HCT116 (cell line): ENCODE measurements at regions not wholly inside any gene's neighbourhood (a gene's known extent, or its start where the extent isn't known, plus 50 kb on each side); places are given as distances from the start of the nearest gene placed in this dataset.

ENCODE experiments used
- ATAC-seq: fragments of 200-7000 bp; cut with Tn5 transposase; 2 replicates; pipeline ENCODE4 v1.9.1; 2020; ENCODE audit warnings: mild to moderate bottlenecking, moderate library complexity
- BruUV-seq: library from RNA; stranded (reverse); fragments of 400-500 nt; replicated peaks from 2 replicates; lab custom pipeline; 2021; lab: Mats Ljungman, UMichigan
- CTCF ChIA-PET: fragments of 300-600 bp; sonication (Branson Sonifier 250); formaldehyde crosslinking; loops from one replicate; lab custom pipeline; 2021; ENCODE audit warnings: antibody characterized with exemption; lab: Charles Lee
- POLR2A ChIA-PET: fragments of 300-600, 350-600 bp; sonication (Branson Sonifier 250); formaldehyde crosslinking; loops from one replicate; lab custom pipeline; 2021; ENCODE audit warnings: antibody characterized with exemption; lab: Charles Lee
- RAD21 ChIA-PET, 2 experiments: fragments of 300-600 bp; sonication (Branson Sonifier 250); formaldehyde crosslinking; loops; one replicate each; lab custom pipeline; 2023; ENCODE audit warnings: low total read pairs in 2 of 2; ENCODE audit not compliant: uncharacterized antibody in 2 of 2, unreplicated experiment in 2 of 2, low non-redundant PET in 1 of 2; lab: Charles Lee
- DNase-seq: peaks from one replicate; pipeline ENCODE4 v3.0.0-alpha.2; 2010; ENCODE audit warnings: low read depth, low spot score
- H2AFZ ChIP-seq: fragments of 200-600 bp; shearing (Covaris generic), sonication (generic); 2 replicates; pipeline ENCODE4 v1.6.1; 2017; ENCODE audit warnings: low read depth, mixed run types, mixed read lengths, antibody characterized with exemption, low read length; ENCODE audit not compliant: poor library complexity, severe bottlenecking
- H3K27ac ChIP-seq: 2 replicates; pipeline ENCODE4 v1.5.1; 2012; ENCODE audit warnings: low read depth, low read length
- H3K27me3 ChIP-seq: fragments of 200-600 bp; sonication (generic); 2 replicates; pipeline ENCODE4 v1.6.1; 2016; ENCODE audit warnings: mixed run types, low read length, mixed read lengths; ENCODE audit not compliant: insufficient read depth
- H3K36me3 ChIP-seq, 2 experiments: fragments of 200-500 bp in 1 of 2; fragments of 200-600 bp in 1 of 2; sonication (Bioruptor generic) in 1 of 2; sonication (generic) in 1 of 2; 2 replicates each; pipeline versions ENCODE4 v1.5.1 to v1.6.1; 2014 to 2016; ENCODE audit warnings: low read length in 2 of 2, inconsistent platforms in 1 of 2, mixed read lengths in 1 of 2, mixed run types in 1 of 2; ENCODE audit not compliant: insufficient read depth in 2 of 2, control insufficient read depth in 1 of 2
- H3K4me1 ChIP-seq, 2 experiments: fragments of 200-600 bp in 1 of 2; sonication (generic) in 1 of 2; 2 replicates each; pipeline versions ENCODE4 v1.5.1 to v1.6.1; 2012 to 2017; ENCODE audit warnings: low read length in 2 of 2, inconsistent platforms in 1 of 2, mild to moderate bottlenecking in 1 of 2, mixed read lengths in 1 of 2, mixed run types in 1 of 2, moderate library complexity in 1 of 2; ENCODE audit not compliant: insufficient read depth in 2 of 2, control insufficient read depth in 1 of 2
- H3K4me2 ChIP-seq: fragments of 200-600 bp; sonication (generic); 2 replicates; pipeline ENCODE4 v1.6.1; 2017; ENCODE audit warnings: mixed run types, low read length, mixed read lengths
- H3K4me3 ChIP-seq, 2 experiments: fragments of 200-600 bp in 1 of 2; sonication (generic) in 1 of 2; replicated peaks in 1 of 2; 2 replicates each; pipeline ENCODE4 v1.5.1; 2011 to 2016; ENCODE audit warnings: low read length in 2 of 2, control low read depth in 1 of 2, low read depth in 1 of 2, mild to moderate bottlenecking in 1 of 2, mixed read lengths in 1 of 2, mixed run types in 1 of 2
- H3K79me2 ChIP-seq: fragments of 200-600 bp; sonication (generic); 2 replicates; pipeline ENCODE4 v1.6.1; 2017; ENCODE audit warnings: mild to moderate bottlenecking, mixed run types, low read length, moderate library complexity, mixed read lengths; ENCODE audit not compliant: insufficient read depth
- H3K9ac ChIP-seq: fragments of 200-600 bp; sonication (generic); 2 replicates; pipeline ENCODE4 v1.6.1; 2016; ENCODE audit warnings: low read length, mixed read lengths
- H3K9me2 ChIP-seq: fragments of 200-600 bp; sonication (generic), shearing (Covaris generic); 2 replicates; pipeline ENCODE4 v1.6.1; 2017; ENCODE audit warnings: mixed run types, mild to moderate bottlenecking, moderate library complexity; ENCODE audit not compliant: insufficient read depth
- H3K9me3 ChIP-seq, 2 experiments: fragments of 200-500 bp in 1 of 2; fragments of 200-600 bp in 1 of 2; sonication (Bioruptor generic) in 1 of 2; sonication (generic) in 1 of 2; 2 replicates each; pipeline ENCODE4 v1.6.1; 2014 to 2017; ENCODE audit warnings: low read length in 2 of 2, mixed read lengths in 2 of 2, inconsistent platforms in 1 of 2, low read depth in 1 of 2, mild to moderate bottlenecking in 1 of 2, mixed run types in 1 of 2, moderate library complexity in 1 of 2; ENCODE audit not compliant: control insufficient read depth in 1 of 2, insufficient read depth in 1 of 2
- H4K20me1 ChIP-seq: fragments of 200-600 bp; sonication (generic), shearing (Covaris generic); 2 replicates; pipeline ENCODE4 v1.6.1; 2017; ENCODE audit warnings: mixed run types, mild to moderate bottlenecking, moderate library complexity; ENCODE audit not compliant: insufficient read depth
- ATF3 ChIP-seq: IDR thresholded peaks from 2 replicates; pipeline ENCODE4 v1.6.1; 2012
- CEBPB ChIP-seq: IDR thresholded peaks from 2 replicates; pipeline ENCODE4 v1.6.1; 2012; ENCODE audit warnings: low read depth
- EGR1 ChIP-seq: IDR thresholded peaks from 2 replicates; pipeline ENCODE4 v1.6.1; 2012; ENCODE audit warnings: low read depth
- ELF1 ChIP-seq: IDR thresholded peaks from 2 replicates; pipeline ENCODE4 v1.6.1; 2012; ENCODE audit warnings: low read depth, borderline replicate concordance
- EZH2phosphoT487 ChIP-seq: fragments of 200-600 bp; IDR thresholded peaks from 2 replicates; pipeline ENCODE4 v1.6.1; 2018; ENCODE audit warnings: antibody characterized with exemption, borderline replicate concordance
- POLR2A ChIP-seq: IDR thresholded peaks from 2 replicates; pipeline ENCODE4 v1.7.0; 2011; ENCODE audit warnings: borderline replicate concordance; ENCODE audit not compliant: insufficient read depth, insufficient read length; ENCODE audit errors: extremely low read depth
- RAD21 ChIP-seq: IDR thresholded peaks from 2 replicates; pipeline ENCODE4 v1.6.1; 2012; ENCODE audit warnings: low read depth, mild to moderate bottlenecking
- SP1 ChIP-seq: IDR thresholded peaks from 2 replicates; pipeline ENCODE4 v1.6.1; 2012; ENCODE audit warnings: low read depth
- SRF ChIP-seq: IDR thresholded peaks from 2 replicates; pipeline ENCODE4 v1.6.1; 2012; ENCODE audit warnings: low read depth
- YY1 ChIP-seq: IDR thresholded peaks from 2 replicates; pipeline ENCODE4 v1.6.1; 2011; ENCODE audit warnings: low read length, low read depth, moderate library complexity, mild to moderate bottlenecking; ENCODE audit not compliant: insufficient replicate concordance; ENCODE audit errors: extremely low read depth
- ZNF274 ChIP-seq: fragments of 200-500 bp; sonication (Bioruptor generic); IDR thresholded peaks from 2 replicates; pipeline ENCODE4 v1.6.1; 2014; ENCODE audit warnings: mild to moderate bottlenecking, low read depth, low read length, inconsistent platforms
- intact Hi-C: fragments of 100-400 bp; cut with micrococcal nuclease; formaldehyde crosslinking; loops from 2 replicates; pipeline ENCODE4 v1.10.0; 2022
- TF ChIP-seq, protein P1 (sequence below): IDR thresholded peaks from 2 replicates; pipeline ENCODE4 v1.6.1; 2011; ENCODE audit warnings: mild to moderate bottlenecking, low read length, moderate library complexity; ENCODE audit not compliant: insufficient replicate concordance; ENCODE audit errors: extremely low read depth

- CTCF ChIA-PET, result interaction anchor here (0.7 to 1.2 kb wide), 3 partner anchors 9 to 45 kb away, joined by 3 to 4 read pairs (median 4); no protein-coding TSS in a partner anchor
- Histone ChIP-seq H3K4me2 (no peak overlapping the region), H3K27ac (no peak overlapping the region), H3K9me2 (no peaks in the 10 kb centered on the region), H3K4me3 (no peak overlapping the region)
- TF ChIP-seq SRF (no peak), ELF1 (no peak), YY1 (no peak), CEBPB (no peak), SP1 (no peak), EGR1 (no peak), POLR2A (no peak), RAD21 (no peak), ZNF274 (no peak), EZH2phosphoT487 (no peak), ATF3 (no peak)
- TF ChIP-seq, protein P1, sequence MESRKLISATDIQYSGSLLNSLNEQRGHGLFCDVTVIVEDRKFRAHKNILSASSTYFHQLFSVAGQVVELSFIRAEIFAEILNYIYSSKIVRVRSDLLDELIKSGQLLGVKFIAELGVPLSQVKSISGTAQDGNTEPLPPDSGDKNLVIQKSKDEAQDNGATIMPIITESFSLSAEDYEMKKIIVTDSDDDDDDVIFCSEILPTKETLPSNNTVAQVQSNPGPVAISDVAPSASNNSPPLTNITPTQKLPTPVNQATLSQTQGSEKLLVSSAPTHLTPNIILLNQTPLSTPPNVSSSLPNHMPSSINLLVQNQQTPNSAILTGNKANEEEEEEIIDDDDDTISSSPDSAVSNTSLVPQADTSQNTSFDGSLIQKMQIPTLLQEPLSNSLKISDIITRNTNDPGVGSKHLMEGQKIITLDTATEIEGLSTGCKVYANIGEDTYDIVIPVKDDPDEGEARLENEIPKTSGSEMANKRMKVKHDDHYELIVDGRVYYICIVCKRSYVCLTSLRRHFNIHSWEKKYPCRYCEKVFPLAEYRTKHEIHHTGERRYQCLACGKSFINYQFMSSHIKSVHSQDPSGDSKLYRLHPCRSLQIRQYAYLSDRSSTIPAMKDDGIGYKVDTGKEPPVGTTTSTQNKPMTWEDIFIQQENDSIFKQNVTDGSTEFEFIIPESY, result no peak
- TF ChIP-seq, all 23 proteins: peak for 0
- no peak for ATAC-seq
- Histone ChIP-seq H3K27me3 (no peaks in the 10 kb centered on the region), H2AFZ (no peak overlapping the region), H4K20me1 (no peaks in the 10 kb centered on the region), H3K4me1 (no peaks in the 10 kb centered on the region; a peak in 1 of 4 replicates), H3K9ac (no peak overlapping the region), H3K36me3 (no peaks in the 10 kb centered on the region), H3K79me2 (no peaks in the 10 kb centered on the region), H3K9me3 (no peaks in the 10 kb centered on the region)
- RAD21 ChIA-PET, result interaction anchor here (0.6 to 1.0 kb wide), 2 partner anchors 45 to 580 kb away, joined by 3 to 6 read pairs; no protein-coding TSS in a partner anchor
- intact Hi-C loops, result no loop called here
- POLR2A ChIA-PET, result no interaction called here
- no TSS peak for BruUV-seq
- no peak for DNase-seq
Measured at GRCh38 chrX:10769696-10770619, 149.6 kb upstream of the MID1 start.
